T-helper 17 cell (primary cell): ENCODE measurements at regions not wholly inside any gene's neighbourhood (a gene's known extent, or its start where the extent isn't known, plus 50 kb on each side); places are given as distances from the start of the nearest gene placed in this dataset.

ENCODE experiments used
- ATAC-seq: fragments of 150-1000 bp; cut with Tn5 transposase; 2 replicates; pipeline ENCODE4 v1.10.0; 2021; ENCODE audit warnings: mild to moderate bottlenecking, moderate library complexity
- DNase-seq, 3 donors: peaks; one replicate each; pipeline versions ENCODE4 v3.0.0 to v3.0.0-alpha.2; 2020 to 2021
- H3K9me3 ChIP-seq: one replicate; pipeline ENCODE4 v1.7.0; 2013; ENCODE audit warnings: low read length, mild to moderate bottlenecking; ENCODE audit not compliant: control insufficient read depth, poor library complexity, severe bottlenecking
- H3K27ac Mint-ChIP-seq: one replicate; pipeline ENCODE4 v1.8.0; 2022; ENCODE audit warnings: mild to moderate bottlenecking, moderate library complexity, mixed read lengths
- H3K27me3 Mint-ChIP-seq: one replicate; pipeline ENCODE4 v1.8.0; 2022; ENCODE audit warnings: mixed read lengths
- H3K36me3 Mint-ChIP-seq: one replicate; pipeline ENCODE4 v1.8.0; 2022; ENCODE audit warnings: low read depth, mixed read lengths
- H3K4me1 Mint-ChIP-seq: one replicate; pipeline ENCODE4 v1.8.0; 2022; ENCODE audit warnings: mild to moderate bottlenecking, mixed read lengths
- H3K4me3 Mint-ChIP-seq: one replicate; pipeline ENCODE4 v1.8.0; 2022; ENCODE audit warnings: mild to moderate bottlenecking, moderate library complexity, mixed read lengths

GRCh38 chr12:30155001-30155730 is 371.4 kb upstream of the TMTC1 start:
- Mint-ChIP-seq H3K4me1 (no peaks in the 10 kb centered on the region), H3K36me3 (no peaks in the 10 kb centered on the region), H3K27ac (no peak overlapping the region), H3K4me3 (no peak overlapping the region), H3K27me3 (no peaks in the 10 kb centered on the region)
- ATAC-seq (no peak), DNase-seq (no peak)
- no peaks in the 10 kb centered on the region for H3K9me3 ChIP-seq

- Mint-ChIP-seq H3K27ac (no peak overlapping the region), H3K4me3 (no peak overlapping the region), H3K36me3 (no peaks in the 10 kb centered on the region), H3K27me3 (no peaks in the 10 kb centered on the region), H3K4me1 (no peaks in the 10 kb centered on the region)
- ATAC-seq (no peak), DNase-seq (no peak)
- no peaks in the 10 kb centered on the region for H3K9me3 ChIP-seq
Measured at GRCh38 chr12:30153981-30154380, 370.2 kb upstream of the TMTC1 start.

DNA sequence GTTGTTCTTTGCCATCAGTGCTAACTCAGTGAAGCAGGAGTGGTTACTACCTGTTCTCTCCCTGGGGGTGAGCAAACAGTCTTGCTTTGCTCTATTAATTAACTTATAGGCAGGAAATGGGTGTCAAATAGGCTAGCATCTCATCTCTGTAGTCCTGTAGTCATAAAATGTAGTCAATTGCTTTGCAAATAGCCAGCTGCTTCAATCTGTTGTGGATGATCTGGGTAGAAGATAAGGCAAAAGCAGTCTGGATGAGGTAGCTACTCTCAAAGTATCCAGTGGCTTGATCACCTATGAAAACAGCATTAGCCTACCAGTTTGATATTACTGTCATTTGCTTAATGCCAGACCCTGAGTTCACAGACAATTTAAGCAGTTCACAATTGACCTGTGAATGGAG is 369.0 kb upstream of the TMTC1 start:
- no peak for ATAC-seq

DNA sequence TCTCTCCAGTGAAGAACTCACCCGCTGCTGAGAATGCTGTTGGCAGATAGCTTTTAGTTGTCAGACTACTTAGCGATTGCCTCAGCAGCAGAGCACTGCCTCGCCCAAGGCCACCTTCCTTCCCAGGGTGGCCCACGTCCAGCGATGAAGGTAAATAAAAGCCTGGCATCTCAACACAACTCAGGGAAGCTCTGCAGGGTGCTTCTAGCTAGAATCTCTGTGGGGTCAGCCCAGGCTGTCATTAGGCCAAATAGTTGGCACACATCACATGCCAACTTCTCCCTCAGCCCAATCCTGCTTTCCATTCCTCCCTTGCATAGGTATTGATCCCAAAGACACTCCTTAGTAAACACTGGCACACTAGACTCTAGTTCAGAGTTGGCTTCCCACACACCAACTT is 368.1 kb upstream of the TMTC1 start:
- ATAC-seq = no peak
- Mint-ChIP-seq H3K36me3 (no peaks in the 10 kb centered on the region), H3K4me3 (no peak overlapping the region), H3K27ac (no peak overlapping the region), H3K27me3 (no peaks in the 10 kb centered on the region), H3K4me1 (no peaks in the 10 kb centered on the region)
- H3K9me3 ChIP-seq = no peaks in the 10 kb centered on the region
- no peak for DNase-seq

More for the DNA sequence above, 369.0 kb upstream of the TMTC1 start:
- Mint-ChIP-seq H3K4me3 (no peak overlapping the region), H3K27me3 (no peaks in the 10 kb centered on the region), H3K36me3 (no peaks in the 10 kb centered on the region), H3K27ac (no peak overlapping the region), H3K4me1 (no peaks in the 10 kb centered on the region)
- H3K9me3 ChIP-seq = no peaks in the 10 kb centered on the region
- DNase-seq = no peak

GRCh38 chr12:30146561-30146960 is 362.8 kb upstream of the TMTC1 start:
- Mint-ChIP-seq H3K27me3 (no peaks in the 10 kb centered on the region), H3K36me3 (no peaks in the 10 kb centered on the region), H3K4me3 (no peak overlapping the region), H3K27ac (no peak overlapping the region), H3K4me1 (no peaks in the 10 kb centered on the region)
- H3K9me3 ChIP-seq = no peaks in the 10 kb centered on the region
- ATAC-seq = no peak
- no peak for DNase-seq

- no peak overlapping the region for H3K4me3 Mint-ChIP-seq
- DNase-seq (no peak), ATAC-seq (no peak)
- no peaks in the 10 kb centered on the region for H3K4me1 Mint-ChIP-seq
- H3K36me3 Mint-ChIP-seq = no peaks in the 10 kb centered on the region
- no peaks in the 10 kb centered on the region for H3K27me3 Mint-ChIP-seq
- H3K9me3 ChIP-seq = no peaks in the 10 kb centered on the region
- no peak overlapping the region for H3K27ac Mint-ChIP-seq
Measured at GRCh38 chr12:30145684-30146032, 361.9 kb upstream of the TMTC1 start.

- H3K9me3 ChIP-seq = no peaks in the 10 kb centered on the region
- DNase-seq (no peak), ATAC-seq (no peak)
- Mint-ChIP-seq H3K36me3 (no peaks in the 10 kb centered on the region), H3K4me1 (no peaks in the 10 kb centered on the region), H3K4me3 (no peak overlapping the region), H3K27ac (no peak overlapping the region), H3K27me3 (no peaks in the 10 kb centered on the region)
Measured at GRCh38 chr12:30144777-30145683, 361.3 kb upstream of the TMTC1 start.

- no peaks in the 10 kb centered on the region for H3K27me3 Mint-ChIP-seq
Measured at GRCh38 chr12:30142301-30142700, 358.6 kb upstream of the TMTC1 start.

GRCh38 chr12:30138483-30138882 is 354.7 kb upstream of the TMTC1 start:
- Mint-ChIP-seq H3K36me3 (no peaks in the 10 kb centered on the region), H3K27ac (no peak overlapping the region), H3K4me3 (no peak overlapping the region), H3K27me3 (no peaks in the 10 kb centered on the region), H3K4me1 (no peaks in the 10 kb centered on the region)
- no peaks in the 10 kb centered on the region for H3K9me3 ChIP-seq
- DNase-seq = no peak
- no peak for ATAC-seq

More at GRCh38 chr12:30142301-30142700, 358.6 kb upstream of the TMTC1 start:
- no peak for DNase-seq
- no peaks in the 10 kb centered on the region for H3K4me1 Mint-ChIP-seq
- H3K4me3 Mint-ChIP-seq = no peak overlapping the region
- H3K27ac Mint-ChIP-seq = no peak overlapping the region
- no peak for ATAC-seq
- H3K36me3 Mint-ChIP-seq = no peaks in the 10 kb centered on the region
- H3K9me3 ChIP-seq = no peaks in the 10 kb centered on the region

DNA sequence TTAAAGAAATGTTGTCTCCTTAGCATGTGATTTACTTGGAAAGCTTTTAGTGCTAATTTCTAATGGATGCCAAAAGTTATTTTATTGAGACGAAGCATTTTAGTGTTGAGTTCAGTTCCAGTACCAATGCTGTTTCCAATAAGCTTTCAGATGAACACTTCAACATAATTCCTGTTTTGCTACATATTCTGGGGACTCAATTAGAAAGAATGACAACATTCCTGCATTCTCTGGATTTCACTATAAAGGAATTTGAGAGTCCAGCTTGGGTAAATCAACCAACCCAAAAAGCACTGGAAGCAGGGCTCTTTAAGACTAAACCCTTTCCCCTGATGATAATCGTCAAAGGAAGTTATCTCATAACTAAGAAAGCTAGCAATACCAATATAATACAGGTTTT is 353.0 kb upstream of the TMTC1 start:
- Mint-ChIP-seq H3K36me3 (no peaks in the 10 kb centered on the region), H3K27ac (no peak overlapping the region), H3K4me1 (no peaks in the 10 kb centered on the region), H3K4me3 (no peak overlapping the region), H3K27me3 (no peaks in the 10 kb centered on the region)
- ATAC-seq (no peak), DNase-seq (no peak)
- no peaks in the 10 kb centered on the region for H3K9me3 ChIP-seq

DNA sequence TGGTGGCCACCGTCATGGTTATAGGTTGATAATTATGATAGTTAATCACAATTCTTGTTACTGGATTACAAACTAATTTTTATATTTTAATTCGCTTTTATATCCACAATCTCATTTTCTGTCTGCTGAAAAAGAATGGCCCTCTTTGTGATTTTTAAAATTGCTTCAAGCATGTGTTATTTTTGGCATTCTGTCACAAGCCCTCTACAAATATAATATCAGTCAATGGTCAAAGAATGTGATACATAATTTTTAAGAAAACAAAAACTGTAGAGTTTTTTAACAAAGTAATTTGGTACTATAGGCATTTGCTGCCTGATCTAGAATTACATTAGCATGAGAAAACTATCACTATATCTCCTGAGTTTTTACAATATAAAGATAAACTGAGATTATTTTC is 352.0 kb upstream of the TMTC1 start:
- no peak for ATAC-seq
- no peaks in the 10 kb centered on the region for H3K36me3 Mint-ChIP-seq
- H3K27me3 Mint-ChIP-seq = no peaks in the 10 kb centered on the region
- no peak overlapping the region for H3K4me3 Mint-ChIP-seq
- no peaks in the 10 kb centered on the region for H3K9me3 ChIP-seq
- no peak for DNase-seq
- no peak overlapping the region for H3K27ac Mint-ChIP-seq
- H3K4me1 Mint-ChIP-seq = no peaks in the 10 kb centered on the region

DNA sequence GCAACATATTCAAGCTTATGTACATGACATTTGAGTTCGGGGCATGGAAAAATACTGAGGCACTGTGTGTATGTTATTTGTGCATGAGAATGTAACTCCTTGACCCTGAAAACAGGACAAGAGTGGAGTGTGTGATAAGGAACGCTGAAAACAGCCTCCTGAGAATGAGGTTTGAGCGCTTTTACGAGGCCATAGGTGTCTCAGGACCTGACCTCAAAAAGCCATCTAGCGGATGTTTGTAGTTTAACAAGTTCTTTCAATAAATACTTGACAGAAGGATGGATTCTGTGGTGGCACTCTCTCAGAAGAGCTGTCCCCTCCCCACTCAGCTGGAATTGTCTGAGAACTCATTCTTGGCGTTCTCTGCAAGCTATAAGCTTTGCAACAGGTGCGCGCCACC is 350.5 kb upstream of the TMTC1 start:
- no peaks in the 10 kb centered on the region for H3K27me3 Mint-ChIP-seq
- no peak overlapping the region for H3K27ac Mint-ChIP-seq
- no peak overlapping the region for H3K4me3 Mint-ChIP-seq
- DNase-seq (no peak), ATAC-seq (no peak)
- H3K36me3 Mint-ChIP-seq = no peaks in the 10 kb centered on the region
- H3K4me1 Mint-ChIP-seq = no peaks in the 10 kb centered on the region
- H3K9me3 ChIP-seq = no peaks in the 10 kb centered on the region

GRCh38 chr12:30126944-30127343 is 343.2 kb upstream of the TMTC1 start:
- ATAC-seq = no peak
- no peaks in the 10 kb centered on the region for H3K27me3 Mint-ChIP-seq

GRCh38 chr12:30120522-30120921 is 336.8 kb upstream of the TMTC1 start:
- DNase-seq (no peak), ATAC-seq (no peak)
- Mint-ChIP-seq H3K27ac (no peak overlapping the region), H3K4me1 (no peaks in the 10 kb centered on the region), H3K4me3 (no peak overlapping the region), H3K27me3 (no peaks in the 10 kb centered on the region), H3K36me3 (no peaks in the 10 kb centered on the region)
- H3K9me3 ChIP-seq = no peaks in the 10 kb centered on the region

More at GRCh38 chr12:30126944-30127343, 343.2 kb upstream of the TMTC1 start:
- no peak for DNase-seq
- Mint-ChIP-seq H3K4me3 (no peak overlapping the region), H3K36me3 (no peaks in the 10 kb centered on the region), H3K27ac (no peak overlapping the region), H3K4me1 (no peaks in the 10 kb centered on the region)
- no peaks in the 10 kb centered on the region for H3K9me3 ChIP-seq
